ENCODE measurements at regions not wholly inside any gene's neighbourhood (a gene's known extent, or its start where the extent isn't known, plus 50 kb on each side); places are given as distances from the start of the nearest gene placed in this dataset.
"Not testable (repeated sequence)": the region's sequence is repeated elsewhere in the genome, so short reads cannot be mapped to it uniquely, and the experiment has no call there.

- H3K9me3 Mint-ChIP-seq; H3K36me3 Mint-ChIP-seq (ENCODE audit: low read depth); H3K27me3 Mint-ChIP-seq; intact Hi-C loops (cut with micrococcal nuclease); DNase-seq; H3K4me1 Mint-ChIP-seq; H3K27ac Mint-ChIP-seq; H3K4me3 Mint-ChIP-seq: not testable (repeated sequence)
Observed at GRCh38 chr9:64130325-64130724, 1154.7 kb downstream of the FOXD4L5 start.

- no peak for DNase-seq
- Mint-ChIP-seq H3K4me1 (no peaks in the 10 kb centered on the region), H3K36me3 (ENCODE audit: low read depth) (no peaks in the 10 kb centered on the region), H3K27ac (no peak overlapping the region), H3K4me3 (no peak overlapping the region), H3K27me3 (no peaks in the 10 kb centered on the region), H3K9me3 (no peaks in the 10 kb centered on the region)
- intact Hi-C loops (cut with micrococcal nuclease): no loop called here
Observed at GRCh38 chr9:64128572-64128971, 1156.4 kb downstream of the FOXD4L5 start.

GRCh38 chr9:64121602-64122001 is 1163.4 kb downstream of the FOXD4L5 start:
- H3K4me3 Mint-ChIP-seq; intact Hi-C loops (cut with micrococcal nuclease); H3K9me3 Mint-ChIP-seq; DNase-seq; H3K27ac Mint-ChIP-seq; H3K36me3 Mint-ChIP-seq (ENCODE audit: low read depth); H3K4me1 Mint-ChIP-seq; H3K27me3 Mint-ChIP-seq: not testable (repeated sequence)

GRCh38 chr9:64117329-64117728 is 1167.7 kb downstream of the FOXD4L5 start:
- intact Hi-C loops (cut with micrococcal nuclease); H3K4me3 Mint-ChIP-seq; H3K27ac Mint-ChIP-seq; H3K36me3 Mint-ChIP-seq (ENCODE audit: low read depth); DNase-seq; H3K4me1 Mint-ChIP-seq; H3K27me3 Mint-ChIP-seq; H3K9me3 Mint-ChIP-seq: not testable (repeated sequence)

GRCh38 chr9:64107867-64108266 is 1177.1 kb downstream of the FOXD4L5 start:
- peak; percentile 57 for DNase-seq
- H3K4me3 Mint-ChIP-seq; H3K27ac Mint-ChIP-seq; H3K36me3 Mint-ChIP-seq (ENCODE audit: low read depth); H3K9me3 Mint-ChIP-seq; intact Hi-C loops (cut with micrococcal nuclease); H3K27me3 Mint-ChIP-seq; H3K4me1 Mint-ChIP-seq: not testable (repeated sequence)

GRCh38 chr9:64107211-64107610 is 1177.8 kb downstream of the FOXD4L5 start:
- H3K4me3 Mint-ChIP-seq; H3K27ac Mint-ChIP-seq; intact Hi-C loops (cut with micrococcal nuclease); H3K9me3 Mint-ChIP-seq; H3K36me3 Mint-ChIP-seq (ENCODE audit: low read depth); DNase-seq; H3K27me3 Mint-ChIP-seq; H3K4me1 Mint-ChIP-seq: not testable (repeated sequence)

GRCh38 chr9:64105193-64105592 is 1179.8 kb downstream of the FOXD4L5 start:
- H3K4me3 Mint-ChIP-seq; H3K4me1 Mint-ChIP-seq; DNase-seq; intact Hi-C loops (cut with micrococcal nuclease); H3K27me3 Mint-ChIP-seq; H3K36me3 Mint-ChIP-seq (ENCODE audit: low read depth); H3K9me3 Mint-ChIP-seq; H3K27ac Mint-ChIP-seq: not testable (repeated sequence)

GRCh38 chr9:64101504-64101903 is 1183.5 kb downstream of the FOXD4L5 start:
- H3K27ac Mint-ChIP-seq; intact Hi-C loops (cut with micrococcal nuclease); H3K4me1 Mint-ChIP-seq; H3K36me3 Mint-ChIP-seq (ENCODE audit: low read depth); H3K4me3 Mint-ChIP-seq; H3K27me3 Mint-ChIP-seq; DNase-seq; H3K9me3 Mint-ChIP-seq: not testable (repeated sequence)

- H3K27me3 Mint-ChIP-seq; H3K4me1 Mint-ChIP-seq; H3K9me3 Mint-ChIP-seq; intact Hi-C loops (cut with micrococcal nuclease); H3K4me3 Mint-ChIP-seq; DNase-seq; H3K36me3 Mint-ChIP-seq (ENCODE audit: low read depth); H3K27ac Mint-ChIP-seq: not testable (repeated sequence)
Observed at GRCh38 chr9:64100571-64101155, 1184.3 kb downstream of the FOXD4L5 start.

- H3K9me3 Mint-ChIP-seq; H3K36me3 Mint-ChIP-seq (ENCODE audit: low read depth); intact Hi-C loops (cut with micrococcal nuclease); H3K4me3 Mint-ChIP-seq; DNase-seq; H3K4me1 Mint-ChIP-seq; H3K27ac Mint-ChIP-seq; H3K27me3 Mint-ChIP-seq: not testable (repeated sequence)
Observed at GRCh38 chr9:64085998-64086397, 1199.0 kb downstream of the FOXD4L5 start.

- H3K27me3 Mint-ChIP-seq; H3K4me3 Mint-ChIP-seq; DNase-seq; H3K4me1 Mint-ChIP-seq; H3K27ac Mint-ChIP-seq; H3K9me3 Mint-ChIP-seq; intact Hi-C loops (cut with micrococcal nuclease); H3K36me3 Mint-ChIP-seq (ENCODE audit: low read depth): not testable (repeated sequence)
Observed at GRCh38 chr9:64071358-64072253, 1213.4 kb downstream of the FOXD4L5 start.

GRCh38 chr9:64070611-64071357 is 1214.2 kb downstream of the FOXD4L5 start:
- H3K27ac Mint-ChIP-seq; DNase-seq; H3K4me1 Mint-ChIP-seq; intact Hi-C loops (cut with micrococcal nuclease); H3K9me3 Mint-ChIP-seq; H3K4me3 Mint-ChIP-seq; H3K27me3 Mint-ChIP-seq; H3K36me3 Mint-ChIP-seq (ENCODE audit: low read depth): not testable (repeated sequence)

GRCh38 chr9:64070083-64070482 is 1214.9 kb downstream of the FOXD4L5 start:
- H3K27me3 Mint-ChIP-seq; H3K9me3 Mint-ChIP-seq; H3K4me3 Mint-ChIP-seq; H3K4me1 Mint-ChIP-seq; H3K36me3 Mint-ChIP-seq (ENCODE audit: low read depth); intact Hi-C loops (cut with micrococcal nuclease); DNase-seq; H3K27ac Mint-ChIP-seq: not testable (repeated sequence)

GRCh38 chr9:64066736-64067368 is 1218.2 kb downstream of the FOXD4L5 start:
- DNase-seq: no peak
- H3K4me3 Mint-ChIP-seq: no peak overlapping the region
- peaks cover 4% of the 10 kb centered on the region for H3K9me3 Mint-ChIP-seq
- H3K27ac Mint-ChIP-seq: no peak overlapping the region
- no peaks in the 10 kb centered on the region for H3K27me3 Mint-ChIP-seq
- H3K4me1 Mint-ChIP-seq: no peaks in the 10 kb centered on the region
- intact Hi-C loops (cut with micrococcal nuclease): no loop called here
- no peaks in the 10 kb centered on the region for H3K36me3 Mint-ChIP-seq (ENCODE audit: low read depth)
